CD4-positive, CD25-positive, alpha-beta regulatory T cell (primary cell): ENCODE measurements at regions not wholly inside any gene's neighbourhood (a gene's known extent, or its start where the extent isn't known, plus 50 kb on each side); places are given as distances from the start of the nearest gene placed in this dataset.
"Not testable (repeated sequence)": the region's sequence is repeated elsewhere in the genome, so short reads cannot be mapped to it uniquely, and the experiment has no call there.

Source experiments
- ATAC-seq, 2 donors: fragments of 150-1000 bp; cut with Tn5 transposase; one replicate each; pipeline ENCODE4 v1.10.0; 2021; ENCODE audit warnings: low read depth in 2 of 2, moderate number of reproducible peaks in 2 of 2, moderate library complexity in 1 of 2
- DNase-seq, 3 donors: peaks; one replicate each; pipeline versions ENCODE4 v3.0.0 to v3.0.0-alpha.2; 2012 to 2022; ENCODE audit warnings: mixed read lengths in 1 of 3
- H3K27ac ChIP-seq: one replicate; pipeline ENCODE4 v1.7.0; 2013; ENCODE audit warnings: mild to moderate bottlenecking, low read length; ENCODE audit not compliant: insufficient read depth, poor library complexity, severe bottlenecking
- H3K27me3 ChIP-seq: one replicate; pipeline ENCODE4 v1.7.0; 2013; ENCODE audit warnings: low read length; ENCODE audit not compliant: control insufficient read depth, insufficient read depth
- H3K36me3 ChIP-seq: one replicate; pipeline ENCODE4 v1.7.0; 2013; ENCODE audit warnings: mild to moderate bottlenecking, low read length, moderate library complexity; ENCODE audit not compliant: control insufficient read depth, insufficient read depth
- H3K4me1 ChIP-seq: 2 replicates; pipeline ENCODE4 v1.7.0; 2013; ENCODE audit warnings: mild to moderate bottlenecking, low read length; ENCODE audit not compliant: insufficient read depth, control insufficient read depth, poor library complexity, severe bottlenecking
- H3K4me3 ChIP-seq: one replicate; pipeline ENCODE4 v1.7.0; 2013; ENCODE audit warnings: low read depth, mild to moderate bottlenecking, low read length, moderate library complexity
- H3K9me3 ChIP-seq, 2 experiments: 1 replicate in 1 of 2; 2 replicates in 1 of 2; pipeline ENCODE4 v1.7.0; 2013; ENCODE audit warnings: low read length in 2 of 2, mild to moderate bottlenecking in 1 of 2, moderate library complexity in 1 of 2; ENCODE audit not compliant: control insufficient read depth in 2 of 2
- H3K27ac Mint-ChIP-seq, 3 donors: one replicate each; pipeline ENCODE4 v1.8.0; 2020 to 2022; ENCODE audit warnings: mild to moderate bottlenecking in 3 of 3, mixed read lengths in 3 of 3, moderate library complexity in 2 of 3
- H3K27me3 Mint-ChIP-seq: one replicate; pipeline ENCODE4 v1.8.0; 2022; ENCODE audit warnings: mild to moderate bottlenecking, mixed read lengths
- H3K36me3 Mint-ChIP-seq: one replicate; pipeline ENCODE4 v1.8.0; 2020; ENCODE audit warnings: mixed read lengths
- H3K4me1 Mint-ChIP-seq, 4 donors: one replicate each; pipeline ENCODE4 v1.8.0; 2020 to 2022; ENCODE audit warnings: mixed read lengths in 4 of 4, mild to moderate bottlenecking in 1 of 4
- H3K4me3 Mint-ChIP-seq, 4 donors: one replicate each; pipeline ENCODE4 v1.8.0; 2020 to 2022; ENCODE audit warnings: mild to moderate bottlenecking in 4 of 4, mixed read lengths in 4 of 4, moderate library complexity in 3 of 4
- H3K9me3 Mint-ChIP-seq, 7 donors: one replicate each; pipeline ENCODE4 v1.8.0; 2020 to 2022; ENCODE audit warnings: mixed read lengths in 7 of 7, mild to moderate bottlenecking in 3 of 7, moderate library complexity in 2 of 7

- no peaks in the 10 kb centered on the region for H3K36me3 Mint-ChIP-seq
- no peaks in the 10 kb centered on the region for H3K36me3 ChIP-seq
- H3K4me3 Mint-ChIP-seq, result no peak overlapping the region
- H3K4me3 ChIP-seq, result no peak overlapping the region
- H3K27me3 ChIP-seq, result no peaks in the 10 kb centered on the region
- H3K4me1 Mint-ChIP-seq, result no peaks in the 10 kb centered on the region
- no peaks in the 10 kb centered on the region for H3K27me3 Mint-ChIP-seq
- H3K27ac Mint-ChIP-seq, result no peak overlapping the region
- no peaks in the 10 kb centered on the region for H3K4me1 ChIP-seq
- H3K9me3 ChIP-seq, result peaks cover 0 to 5% of the 10 kb centered on the region in 2 experiments
- no peak overlapping the region for H3K27ac ChIP-seq
- H3K9me3 Mint-ChIP-seq, result peaks cover 0 to 24% (median 9%) of the 10 kb centered on the region in 7 donors
- DNase-seq (no peak), ATAC-seq (no peak)
Measured at GRCh38 chr2:138424436-138425140, 77.0 kb upstream of the SPOPL start.

GRCh38 chr2:138426116-138426515 is 75.5 kb upstream of the SPOPL start:
- not testable (repeated sequence) for H3K4me1 Mint-ChIP-seq, H3K27ac ChIP-seq, DNase-seq, H3K36me3 Mint-ChIP-seq, H3K4me3 ChIP-seq, H3K4me1 ChIP-seq, H3K27ac Mint-ChIP-seq, H3K36me3 ChIP-seq, H3K27me3 ChIP-seq, H3K4me3 Mint-ChIP-seq, H3K27me3 Mint-ChIP-seq, ATAC-seq, H3K9me3 ChIP-seq
- peaks cover 0 to 24% (median 9%) of the 10 kb centered on the region in 7 donors for H3K9me3 Mint-ChIP-seq

GRCh38 chr2:138428710-138429440 is 72.7 kb upstream of the SPOPL start:
- no peak overlapping the region for H3K27ac ChIP-seq
- H3K36me3 Mint-ChIP-seq, result no peaks in the 10 kb centered on the region
- no peaks in the 10 kb centered on the region for H3K36me3 ChIP-seq
- no peak for DNase-seq
- H3K4me3 ChIP-seq, result no peak overlapping the region
- H3K9me3 ChIP-seq, result peaks cover 0 to 5% of the 10 kb centered on the region in 2 experiments
- H3K27ac Mint-ChIP-seq, result no peak overlapping the region
- ATAC-seq, result no peak
- no peak overlapping the region for H3K4me3 Mint-ChIP-seq
- H3K27me3 Mint-ChIP-seq, result no peaks in the 10 kb centered on the region
- H3K27me3 ChIP-seq, result no peaks in the 10 kb centered on the region
- H3K4me1 Mint-ChIP-seq, result no peaks in the 10 kb centered on the region
- H3K4me1 ChIP-seq, result no peaks in the 10 kb centered on the region
- peaks cover 0 to 24% (median 9%) of the 10 kb centered on the region in 7 donors for H3K9me3 Mint-ChIP-seq

GRCh38 chr2:138430181-138430580 is 71.4 kb upstream of the SPOPL start:
- H3K36me3 Mint-ChIP-seq, result no peaks in the 10 kb centered on the region
- no peak overlapping the region for H3K4me3 Mint-ChIP-seq
- H3K9me3 ChIP-seq, result peaks cover 0 to 5% of the 10 kb centered on the region in 2 experiments
- DNase-seq (no peak), ATAC-seq (no peak)
- H3K27ac ChIP-seq, result no peak overlapping the region
- no peaks in the 10 kb centered on the region for H3K4me1 ChIP-seq
- H3K27me3 ChIP-seq, result no peaks in the 10 kb centered on the region
- no peaks in the 10 kb centered on the region for H3K4me1 Mint-ChIP-seq
- no peaks in the 10 kb centered on the region for H3K36me3 ChIP-seq
- H3K4me3 ChIP-seq, result no peak overlapping the region
- H3K27me3 Mint-ChIP-seq, result no peaks in the 10 kb centered on the region
- H3K9me3 Mint-ChIP-seq, result peaks cover 0 to 17% (median 9%) of the 10 kb centered on the region in 7 donors
- H3K27ac Mint-ChIP-seq, result no peak overlapping the region

- Histone ChIP-seq H3K4me3 (no peak overlapping the region), H3K9me3 (no peaks in the 10 kb centered on the region), H3K4me1 (no peaks in the 10 kb centered on the region), H3K36me3 (no peaks in the 10 kb centered on the region), H3K27ac (no peak overlapping the region), H3K27me3 (no peaks in the 10 kb centered on the region)
- H3K9me3 Mint-ChIP-seq, result peaks cover 0 to 6% (median 0%) of the 10 kb centered on the region in 7 donors
- no peak for DNase-seq
- no peaks in the 10 kb centered on the region for H3K27me3 Mint-ChIP-seq
- no peak for ATAC-seq
- no peak overlapping the region for H3K27ac Mint-ChIP-seq
- no peaks in the 10 kb centered on the region for H3K36me3 Mint-ChIP-seq
- no peak overlapping the region for H3K4me3 Mint-ChIP-seq
- H3K4me1 Mint-ChIP-seq, result no peaks in the 10 kb centered on the region
Measured at GRCh38 chr2:138432971-138433370, 68.6 kb upstream of the SPOPL start.

- H3K27ac Mint-ChIP-seq, result no peak overlapping the region
- H3K4me3 Mint-ChIP-seq, result no peak overlapping the region
- Histone ChIP-seq H3K27me3 (no peaks in the 10 kb centered on the region), H3K9me3 (no peaks in the 10 kb centered on the region), H3K36me3 (no peaks in the 10 kb centered on the region), H3K27ac (no peak overlapping the region), H3K4me1 (no peaks in the 10 kb centered on the region), H3K4me3 (no peak overlapping the region)
- ATAC-seq (no peak), DNase-seq (no peak)
- H3K27me3 Mint-ChIP-seq, result no peaks in the 10 kb centered on the region
- H3K36me3 Mint-ChIP-seq, result no peaks in the 10 kb centered on the region
- H3K4me1 Mint-ChIP-seq, result no peaks in the 10 kb centered on the region
- H3K9me3 Mint-ChIP-seq, result peaks cover 0 to 3% (median 0%) of the 10 kb centered on the region in 7 donors
Measured at GRCh38 chr2:138433995-138434951, 67.3 kb upstream of the SPOPL start.

- no peak overlapping the region for H3K4me3 Mint-ChIP-seq
- Histone ChIP-seq H3K36me3 (no peaks in the 10 kb centered on the region), H3K9me3 (no peaks in the 10 kb centered on the region), H3K4me3 (no peak overlapping the region), H3K27me3 (no peaks in the 10 kb centered on the region), H3K27ac (no peak overlapping the region), H3K4me1 (no peaks in the 10 kb centered on the region)
- no peaks in the 10 kb centered on the region for H3K36me3 Mint-ChIP-seq
- ATAC-seq (no peak), DNase-seq (no peak)
- H3K9me3 Mint-ChIP-seq, result peaks cover 0 to 3% (median 0%) of the 10 kb centered on the region in 7 donors
- no peak overlapping the region for H3K27ac Mint-ChIP-seq
- H3K27me3 Mint-ChIP-seq, result no peaks in the 10 kb centered on the region
- H3K4me1 Mint-ChIP-seq, result no peaks in the 10 kb centered on the region
Measured at GRCh38 chr2:138435701-138436100, 65.9 kb upstream of the SPOPL start.
